ENCODE measurements at regions not wholly inside any gene's neighbourhood (a gene's known extent, or its start where the extent isn't known, plus 50 kb on each side); places are given as distances from the start of the nearest gene placed in this dataset.

DNA sequence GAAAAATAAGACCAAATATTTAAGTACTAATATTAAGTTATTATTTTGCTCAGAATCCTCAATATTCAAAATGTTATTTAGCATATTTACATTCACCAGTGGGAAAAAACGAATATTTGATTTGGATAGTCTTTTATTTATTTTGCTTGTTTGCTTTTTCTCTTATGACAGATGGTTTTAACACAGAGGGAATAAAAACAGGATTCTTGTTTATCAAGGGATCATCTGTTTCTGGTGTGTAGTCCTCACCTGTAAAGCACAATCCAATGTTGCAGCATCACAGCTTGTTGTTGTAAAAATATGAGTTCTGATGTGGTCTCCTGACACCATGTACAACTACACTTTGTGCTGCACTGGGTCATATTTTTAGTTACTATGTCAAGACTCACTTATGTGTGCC, 103.9 kb downstream of the AVPR1A start:
- TF ChIP-seq POLR2A (IDR thresholded peaks at IDR 0.05), result no peak
- TF ChIP-seq, protein P1, sequence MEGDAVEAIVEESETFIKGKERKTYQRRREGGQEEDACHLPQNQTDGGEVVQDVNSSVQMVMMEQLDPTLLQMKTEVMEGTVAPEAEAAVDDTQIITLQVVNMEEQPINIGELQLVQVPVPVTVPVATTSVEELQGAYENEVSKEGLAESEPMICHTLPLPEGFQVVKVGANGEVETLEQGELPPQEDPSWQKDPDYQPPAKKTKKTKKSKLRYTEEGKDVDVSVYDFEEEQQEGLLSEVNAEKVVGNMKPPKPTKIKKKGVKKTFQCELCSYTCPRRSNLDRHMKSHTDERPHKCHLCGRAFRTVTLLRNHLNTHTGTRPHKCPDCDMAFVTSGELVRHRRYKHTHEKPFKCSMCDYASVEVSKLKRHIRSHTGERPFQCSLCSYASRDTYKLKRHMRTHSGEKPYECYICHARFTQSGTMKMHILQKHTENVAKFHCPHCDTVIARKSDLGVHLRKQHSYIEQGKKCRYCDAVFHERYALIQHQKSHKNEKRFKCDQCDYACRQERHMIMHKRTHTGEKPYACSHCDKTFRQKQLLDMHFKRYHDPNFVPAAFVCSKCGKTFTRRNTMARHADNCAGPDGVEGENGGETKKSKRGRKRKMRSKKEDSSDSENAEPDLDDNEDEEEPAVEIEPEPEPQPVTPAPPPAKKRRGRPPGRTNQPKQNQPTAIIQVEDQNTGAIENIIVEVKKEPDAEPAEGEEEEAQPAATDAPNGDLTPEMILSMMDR (IDR thresholded peaks at IDR 0.05), result no peak
- no peak for TF ChIP-seq POLR2AphosphoS5 (IDR thresholded peaks at IDR 0.05)
